Right kidney (tissue), 1 donor: ENCODE measurements at regions not wholly inside any gene's neighbourhood (a gene's known extent, or its start where the extent isn't known, plus 50 kb on each side); places are given as distances from the start of the nearest gene placed in this dataset.
"Not testable (repeated sequence)": the region's sequence is repeated elsewhere in the genome, so short reads cannot be mapped to it uniquely, and the experiment has no call there.

Experiments
- DNase-seq: peaks from one replicate; pipeline ENCODE4 v3.0.0-alpha.2; 2016

- no peak for DNase-seq
Measured at GRCh38 chr7:91694351-91694841, 186.1 kb downstream of the MTERF1 start.

DNA sequence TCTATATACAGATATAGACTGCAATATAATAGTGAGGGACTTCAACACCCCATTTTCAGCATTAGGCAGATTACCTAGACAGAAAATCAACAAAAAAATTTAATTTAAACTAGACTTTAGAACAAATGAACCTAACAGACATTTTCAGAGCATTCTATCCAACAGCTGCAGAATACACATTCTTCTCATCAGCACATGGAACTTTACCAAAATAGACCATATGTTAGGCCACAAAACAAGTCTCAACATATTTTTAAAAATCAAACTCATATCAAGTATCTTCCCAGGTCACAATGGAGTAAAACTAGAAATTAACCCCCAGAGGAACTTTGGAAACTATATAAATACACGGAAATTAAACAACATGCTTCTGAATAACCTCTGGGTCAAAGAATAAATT is 169.6 kb downstream of the MTERF1 start:
- DNase-seq = no peak

- DNase-seq = no peak
Measured at GRCh38 chr7:91713669-91714068, 166.8 kb downstream of the MTERF1 start.

GRCh38 chr7:91717681-91718470 is 162.6 kb downstream of the MTERF1 start:
- DNase-seq = no peak

DNA sequence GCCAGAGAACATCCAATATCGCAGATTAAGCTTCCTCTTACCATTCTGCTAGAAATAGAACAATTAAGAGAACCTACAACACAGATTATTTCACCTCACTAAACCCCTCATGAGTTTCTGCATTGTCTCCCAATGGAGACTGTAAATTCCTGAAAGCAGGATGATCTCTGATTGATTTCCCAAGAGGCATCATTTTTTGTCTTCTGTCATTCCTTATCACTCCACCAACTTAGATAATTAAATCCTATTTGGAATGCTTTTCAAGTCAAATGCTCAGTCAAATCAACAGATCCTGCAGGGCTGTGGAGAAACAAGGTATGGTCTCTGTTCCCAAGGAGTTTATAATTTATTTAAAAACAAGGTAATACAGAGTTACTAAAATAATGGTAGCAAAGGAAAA is 161.5 kb downstream of the MTERF1 start:
- no peak for DNase-seq

DNA sequence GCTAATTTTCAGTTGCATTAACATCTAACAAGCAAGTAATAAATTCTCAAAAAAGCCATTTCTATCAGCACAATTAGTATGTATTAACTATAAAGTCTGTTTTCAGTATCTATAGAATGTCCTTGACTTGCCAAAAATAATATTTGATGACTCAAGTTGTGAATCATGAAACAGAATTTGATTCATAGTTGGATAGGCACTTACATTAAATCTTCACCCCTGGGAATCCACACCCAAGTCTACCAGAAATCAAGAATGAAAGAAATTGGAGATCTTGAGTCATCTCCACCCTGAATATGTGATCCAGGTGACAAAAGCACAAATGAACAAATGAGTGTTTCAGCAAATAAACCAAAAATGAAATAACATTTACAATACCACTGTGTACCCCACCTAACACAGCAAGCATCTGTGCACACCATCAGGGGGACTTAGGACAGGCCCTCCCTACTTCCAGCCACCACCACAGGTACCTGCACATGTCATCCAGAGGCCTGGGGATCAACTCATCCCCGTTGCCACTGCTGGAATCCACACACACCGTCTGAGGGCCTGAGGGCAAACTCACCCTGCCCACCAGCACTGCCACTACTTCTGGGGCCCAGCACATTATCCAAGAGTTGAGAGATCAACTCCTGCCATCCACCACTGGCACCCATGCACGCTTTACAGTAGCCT is 160.1 kb downstream of the MTERF1 start:
- DNase-seq = no peak

GRCh38 chr7:91722831-91723230 is 157.7 kb downstream of the MTERF1 start:
- no peak for DNase-seq

DNA sequence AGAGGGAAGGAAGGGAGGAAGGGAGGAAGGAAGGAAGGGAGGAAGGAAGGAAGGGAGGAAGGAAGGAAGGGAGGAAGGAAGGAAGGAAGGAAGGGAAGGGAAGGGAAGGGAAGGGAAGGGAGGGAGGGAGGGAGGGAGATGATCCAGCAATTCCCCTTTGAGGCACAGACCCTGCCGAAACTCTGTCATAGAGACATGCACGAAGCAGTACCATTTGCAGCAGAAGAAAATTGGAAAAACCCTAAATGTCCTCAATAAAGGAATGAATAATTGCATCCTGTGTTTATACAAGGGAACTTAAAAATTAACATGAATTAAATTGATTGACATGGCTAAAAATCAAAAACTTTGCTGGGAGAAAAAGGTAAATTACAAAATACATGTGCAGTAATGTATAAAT is 151.5 kb downstream of the MTERF1 start:
- not testable (repeated sequence) for DNase-seq

DNA sequence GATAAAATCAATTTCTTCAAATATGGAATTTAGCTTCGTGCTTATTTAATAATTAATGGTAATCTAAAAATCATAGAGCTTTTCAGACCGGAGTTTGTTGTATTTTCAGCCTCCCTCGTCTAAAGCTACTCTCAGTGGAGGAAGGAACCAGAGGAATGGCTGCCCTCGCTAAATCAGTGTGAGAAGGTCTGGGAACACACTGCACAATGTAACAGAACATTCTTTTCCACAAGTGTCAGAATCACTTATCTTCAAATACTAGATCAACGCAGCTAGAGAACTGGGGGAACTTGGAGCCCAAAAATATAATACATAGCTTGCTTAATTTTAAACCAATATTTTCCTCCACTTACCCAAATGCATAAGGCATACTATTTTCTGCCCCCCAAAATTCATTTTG is 148.5 kb downstream of the MTERF1 start:
- DNase-seq = no peak

- DNase-seq = no peak
Measured at GRCh38 chr7:91749418-91749817, 131.1 kb downstream of the MTERF1 start.

DNA sequence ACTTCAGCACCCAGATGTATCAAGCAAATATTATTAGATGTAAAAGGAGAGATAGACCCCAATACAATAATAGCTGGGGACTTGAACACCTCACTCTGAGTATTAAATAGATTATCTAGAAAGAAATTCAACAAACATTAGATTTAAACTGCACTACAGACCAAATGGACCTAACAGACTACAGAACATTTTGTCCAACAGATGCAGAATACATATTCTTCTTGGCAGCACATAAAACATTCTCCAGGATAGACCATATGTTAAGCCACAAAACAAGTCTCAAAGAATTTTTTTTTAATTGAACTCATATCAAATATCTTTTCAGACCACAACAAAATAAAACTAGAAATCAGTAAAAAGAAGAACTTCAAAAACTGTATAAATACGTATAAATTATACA is 130.4 kb downstream of the MTERF1 start:
- DNase-seq = no peak

- DNase-seq = no peak
Measured at GRCh38 chr7:91752102-91752501, 128.4 kb downstream of the MTERF1 start.

DNA sequence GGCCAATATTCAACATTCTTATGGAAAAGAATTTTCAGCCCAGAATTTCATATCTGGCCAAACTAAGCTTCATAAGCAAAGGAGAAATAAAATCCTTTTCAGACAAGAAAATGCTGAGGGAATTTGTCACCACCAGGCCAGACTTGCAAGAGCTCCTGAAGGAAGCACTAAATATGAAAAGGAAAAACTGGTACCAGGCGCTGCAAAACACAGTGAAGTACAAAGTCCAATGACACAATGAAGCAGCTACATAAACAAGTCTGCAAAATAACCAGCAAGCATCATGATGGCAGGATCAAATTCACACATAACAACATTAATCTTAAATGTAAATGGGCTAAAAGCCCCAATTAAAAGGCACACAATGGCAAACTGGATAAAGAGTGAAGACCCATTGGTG is 126.2 kb downstream of the MTERF1 start:
- not testable (repeated sequence) for DNase-seq

DNA sequence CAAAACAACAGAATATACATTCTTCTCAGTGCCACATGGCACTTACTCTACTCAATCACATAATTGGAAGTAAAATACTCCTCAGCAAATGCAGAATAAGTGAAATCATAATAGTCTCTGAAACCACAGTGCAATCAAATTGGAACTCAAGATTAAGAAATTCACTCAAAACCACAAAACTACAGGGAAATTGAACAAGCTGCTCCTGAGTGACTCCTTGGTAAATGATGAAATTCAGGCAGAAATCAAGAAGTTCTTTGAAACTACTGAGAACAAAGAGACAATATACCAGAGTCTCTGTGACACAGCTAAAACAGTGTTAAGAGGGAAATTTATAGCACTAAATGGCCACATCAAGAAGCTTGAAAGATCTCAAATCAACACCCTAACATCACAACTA is 125.4 kb downstream of the MTERF1 start:
- not testable (repeated sequence) for DNase-seq

- no peak for DNase-seq
Measured at GRCh38 chr7:91759205-91759863, 121.2 kb downstream of the MTERF1 start.

DNA sequence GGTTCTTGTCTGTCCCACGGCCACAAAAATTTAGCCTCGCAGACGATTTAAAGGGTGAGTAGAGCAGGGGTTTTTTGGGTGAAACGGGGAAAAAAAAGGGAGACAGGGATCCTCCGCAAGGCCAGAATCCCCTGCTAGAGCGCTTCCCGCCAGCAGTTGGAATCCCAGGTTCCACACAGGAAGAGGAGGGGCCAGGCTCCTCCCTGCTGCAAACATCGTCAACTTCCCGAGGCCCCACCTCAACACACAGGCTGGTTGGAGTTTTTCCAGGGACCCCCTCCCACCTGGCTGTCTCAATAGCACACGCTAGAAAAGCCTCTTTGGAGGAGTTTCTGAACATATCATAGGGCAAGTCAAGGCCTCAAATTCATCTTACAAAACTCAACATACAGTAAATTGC is 112.7 kb downstream of the MTERF1 start:
- no peak for DNase-seq

DNA sequence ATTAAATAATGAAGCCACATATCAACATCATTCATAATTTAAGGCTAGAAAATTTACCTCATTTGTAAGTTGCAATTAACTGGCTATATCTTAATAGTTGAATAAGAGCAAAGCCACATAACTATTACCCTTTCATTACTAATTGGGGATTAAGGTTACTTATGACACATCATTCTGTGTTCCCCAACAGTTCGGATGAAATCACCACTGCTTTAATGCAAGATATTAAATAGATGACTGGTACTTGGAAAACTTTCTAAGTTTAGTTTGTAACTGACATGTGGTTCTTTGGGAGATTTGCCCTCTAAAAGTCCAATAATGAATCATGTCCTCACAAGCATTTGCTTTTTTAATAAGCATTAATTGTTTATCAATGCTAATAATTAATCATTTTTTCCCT is 109.1 kb downstream of the MTERF1 start:
- DNase-seq = no peak

DNA sequence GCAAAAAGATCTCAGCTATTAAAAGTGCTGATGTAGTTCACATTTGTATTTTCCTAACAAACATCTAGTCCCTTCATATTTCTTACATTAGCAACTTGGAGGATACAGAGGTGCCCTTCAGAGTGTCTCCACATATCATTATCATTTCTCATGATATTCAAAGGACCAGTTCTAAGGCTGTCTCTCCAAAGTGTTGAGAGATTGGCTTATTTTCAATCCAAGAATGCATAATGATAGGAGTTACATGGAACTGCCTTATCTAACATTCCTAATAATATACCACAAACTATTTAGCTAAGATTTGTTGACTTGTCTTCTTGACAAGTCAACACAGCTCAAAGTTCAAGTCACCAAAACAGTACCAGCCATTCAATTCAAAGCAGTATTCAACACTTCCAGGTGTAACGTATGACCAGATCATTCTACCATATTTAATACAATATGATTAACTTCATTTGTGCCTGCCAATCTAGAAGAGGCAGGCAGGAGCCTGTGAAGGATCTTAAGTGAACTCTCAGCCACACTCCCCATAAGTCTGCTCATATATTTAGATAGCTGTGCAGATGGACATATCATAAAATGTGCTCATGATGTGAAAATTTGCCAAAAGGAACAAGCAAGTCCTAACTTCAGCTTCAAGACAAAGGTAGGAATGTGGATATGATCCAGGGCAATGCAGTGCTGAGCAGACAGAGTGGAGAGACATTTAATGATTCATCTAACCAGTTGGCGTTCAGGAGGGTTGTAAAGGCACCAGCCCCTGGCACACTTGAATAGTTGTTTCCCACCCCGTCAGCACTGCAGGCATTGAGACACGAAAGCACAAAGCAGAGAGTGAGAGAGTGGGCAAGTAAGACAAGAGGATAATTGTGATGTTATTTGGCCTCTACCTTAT is 108.3 kb downstream of the MTERF1 start:
- no peak for DNase-seq

GRCh38 chr7:91776171-91776570 is 104.3 kb downstream of the MTERF1 start:
- no peak for DNase-seq

GRCh38 chr7:91777522-91777921 is 103.0 kb downstream of the MTERF1 start:
- DNase-seq = no peak

- no peak for DNase-seq
Measured at GRCh38 chr7:91778416-91778815, 102.1 kb downstream of the MTERF1 start.

GRCh38 chr7:91780521-91780920 is 100.0 kb downstream of the MTERF1 start:
- no peak for DNase-seq
